Endodermal cell (in vitro differentiated cells): ENCODE measurements at regions not wholly inside any gene's neighbourhood (a gene's known extent, or its start where the extent isn't known, plus 50 kb on each side); places are given as distances from the start of the nearest gene placed in this dataset.

Experiments used
- DNase-seq: peaks from one replicate; pipeline ENCODE4 v3.0.0-alpha.2; 2017
- H3K27ac ChIP-seq: 2 replicates; pipeline ENCODE4 v1.5.1; 2013; ENCODE audit warnings: mild to moderate bottlenecking, low read depth, low read length, moderate library complexity
- H3K27me3 ChIP-seq: 2 replicates; pipeline ENCODE4 v1.6.1; 2013; ENCODE audit warnings: mild to moderate bottlenecking, low read length, moderate library complexity; ENCODE audit not compliant: insufficient read depth, control insufficient read depth, poor library complexity, severe bottlenecking
- H3K36me3 ChIP-seq: 2 replicates; pipeline ENCODE4 v1.7.0; 2013; ENCODE audit warnings: mild to moderate bottlenecking, low read length, moderate library complexity; ENCODE audit not compliant: control insufficient read depth, insufficient read depth
- H3K4me1 ChIP-seq: one replicate; pipeline ENCODE4 v1.7.0; 2013; ENCODE audit warnings: low read length; ENCODE audit not compliant: control insufficient read depth, insufficient read depth
- H3K4me3 ChIP-seq: 2 replicates; pipeline ENCODE4 v1.5.1; 2013; ENCODE audit warnings: mild to moderate bottlenecking, low read length, moderate library complexity
- H3K9ac ChIP-seq: 2 replicates; pipeline ENCODE4 v1.6.1; 2013; ENCODE audit warnings: mild to moderate bottlenecking, low read length, moderate library complexity; ENCODE audit not compliant: poor library complexity, severe bottlenecking; ENCODE audit errors: extremely low read depth
- H3K9me3 ChIP-seq: 2 replicates; pipeline ENCODE4 v1.6.1; 2013; ENCODE audit warnings: mild to moderate bottlenecking, low read length, moderate library complexity; ENCODE audit not compliant: control insufficient read depth
- H3K27ac Mint-ChIP-seq: 2 replicates; pipeline ENCODE4 v1.8.0; 2020; ENCODE audit warnings: mixed read lengths
- H3K27me3 Mint-ChIP-seq: 2 replicates; pipeline ENCODE4 v1.8.0; 2021; ENCODE audit warnings: mild to moderate bottlenecking, mixed read lengths; ENCODE audit not compliant: insufficient read depth
- H3K36me3 Mint-ChIP-seq: 2 replicates; pipeline ENCODE4 v1.8.0; 2020; ENCODE audit warnings: low read depth, mixed read lengths
- H3K4me1 Mint-ChIP-seq: 2 replicates; pipeline ENCODE4 v1.8.0; 2020; ENCODE audit warnings: mixed read lengths
- H3K4me3 Mint-ChIP-seq: 2 replicates; pipeline ENCODE4 v1.8.0; 2020; ENCODE audit warnings: mild to moderate bottlenecking, moderate library complexity, mixed read lengths
- H3K9me3 Mint-ChIP-seq: 2 replicates; pipeline ENCODE4 v1.8.0; 2020; ENCODE audit warnings: mild to moderate bottlenecking, mixed read lengths
- WGBS, 2 experiments: methylation state at CpG; one replicate each; pipeline versions ENCODE4 v1.1.5 to v1.1.7; 2013; ENCODE audit warnings: missing lambda C conversion rate in 2 of 2, mixed read lengths in 1 of 2; ENCODE audit not compliant: insufficient coverage in 1 of 2, insufficient read length in 1 of 2; 5-methylcytosine and 5-hydroxymethylcytosine counted together
- TF ChIP-seq, protein P1 (sequence below): fragments of 200-600 bp; sonication (generic); conservative IDR thresholded peaks from 2 replicates; pipeline ENCODE4 v1.5.0; 2021; ENCODE audit warnings: antibody characterized with exemption, mild to moderate bottlenecking

DNA sequence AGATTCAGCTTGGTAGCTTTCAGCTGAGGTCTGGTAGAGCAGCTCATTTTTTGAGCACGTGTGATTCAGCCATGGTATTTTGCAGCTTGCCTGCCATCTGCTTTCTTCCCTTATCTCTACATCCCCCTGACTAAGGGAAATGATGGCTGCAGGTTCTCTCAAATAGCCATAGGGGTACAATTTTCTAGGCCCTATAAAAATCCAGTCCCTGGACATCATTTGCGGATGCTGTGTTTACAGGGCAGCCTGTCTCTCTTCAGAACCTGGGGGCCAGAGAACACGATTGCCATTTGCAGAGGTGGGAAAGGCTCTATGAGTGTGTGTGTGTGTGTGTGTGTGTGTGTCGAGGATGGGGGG lies 442.7 kb upstream of the MEIS1 start:
- TF ChIP-seq, protein P1, sequence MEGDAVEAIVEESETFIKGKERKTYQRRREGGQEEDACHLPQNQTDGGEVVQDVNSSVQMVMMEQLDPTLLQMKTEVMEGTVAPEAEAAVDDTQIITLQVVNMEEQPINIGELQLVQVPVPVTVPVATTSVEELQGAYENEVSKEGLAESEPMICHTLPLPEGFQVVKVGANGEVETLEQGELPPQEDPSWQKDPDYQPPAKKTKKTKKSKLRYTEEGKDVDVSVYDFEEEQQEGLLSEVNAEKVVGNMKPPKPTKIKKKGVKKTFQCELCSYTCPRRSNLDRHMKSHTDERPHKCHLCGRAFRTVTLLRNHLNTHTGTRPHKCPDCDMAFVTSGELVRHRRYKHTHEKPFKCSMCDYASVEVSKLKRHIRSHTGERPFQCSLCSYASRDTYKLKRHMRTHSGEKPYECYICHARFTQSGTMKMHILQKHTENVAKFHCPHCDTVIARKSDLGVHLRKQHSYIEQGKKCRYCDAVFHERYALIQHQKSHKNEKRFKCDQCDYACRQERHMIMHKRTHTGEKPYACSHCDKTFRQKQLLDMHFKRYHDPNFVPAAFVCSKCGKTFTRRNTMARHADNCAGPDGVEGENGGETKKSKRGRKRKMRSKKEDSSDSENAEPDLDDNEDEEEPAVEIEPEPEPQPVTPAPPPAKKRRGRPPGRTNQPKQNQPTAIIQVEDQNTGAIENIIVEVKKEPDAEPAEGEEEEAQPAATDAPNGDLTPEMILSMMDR = no peak
- WGBS, 2 experiments = 86 to 94% methylated on average over 2 to 4 of the region's 4 CpGs

DNA sequence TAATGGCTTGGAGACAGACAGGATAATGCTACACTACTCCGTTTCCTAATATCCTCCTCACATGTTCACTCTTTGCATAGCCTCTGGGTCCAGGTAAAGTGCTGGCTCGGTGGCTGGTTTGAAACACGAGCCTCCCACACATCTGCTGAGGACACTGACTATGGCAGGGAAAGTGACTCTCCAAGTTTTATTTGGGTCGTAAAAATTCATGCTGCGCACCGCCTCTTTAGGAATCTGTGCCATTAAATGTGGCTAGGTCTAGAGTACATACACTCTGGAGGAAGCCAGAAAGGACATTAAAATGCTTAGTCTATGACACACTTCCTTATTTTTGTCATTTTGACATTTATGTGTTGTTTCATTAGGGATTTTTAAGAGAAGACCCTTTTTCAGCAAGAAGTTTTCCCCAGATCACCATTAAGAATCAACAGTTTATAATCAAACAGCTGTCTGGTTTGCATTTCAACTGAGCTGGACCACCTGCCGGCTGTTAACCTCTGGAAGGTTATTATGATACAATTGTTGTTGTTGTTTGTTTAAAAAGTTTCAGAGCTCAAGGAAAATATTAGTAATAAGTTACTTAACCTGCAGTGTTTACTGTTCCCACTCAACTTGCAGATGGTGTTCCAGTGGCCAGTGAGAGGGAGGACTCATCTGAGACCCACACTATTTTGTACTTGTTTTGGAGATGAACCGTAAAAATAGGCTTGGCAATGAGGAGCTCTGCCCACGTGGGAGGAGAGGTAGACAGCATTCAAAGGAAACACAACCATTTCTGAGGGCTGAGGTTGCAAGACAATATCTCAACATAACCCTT lies 443.3 kb upstream of the MEIS1 start:
- TF ChIP-seq, protein P1 = no peak
- Histone ChIP-seq H3K4me3 (no peak overlapping the region), H3K27ac (no peak overlapping the region), H3K36me3 (no peaks in the 10 kb centered on the region), H3K9ac (no peak overlapping the region), H3K4me1 (peaks cover 4% of the 10 kb centered on the region), H3K9me3 (no peaks in the 10 kb centered on the region), H3K27me3 (no peaks in the 10 kb centered on the region)
- H3K9me3 Mint-ChIP-seq = peaks cover 19% of the 10 kb centered on the region
- no peak for DNase-seq
- WGBS, 2 experiments = 74 to 84% methylated on average over 9 of the region's 9 CpGs
- no peak overlapping the region for H3K4me3 Mint-ChIP-seq
- H3K36me3 Mint-ChIP-seq = peaks cover 2% of the 10 kb centered on the region
- no peak overlapping the region for H3K27ac Mint-ChIP-seq
- H3K4me1 Mint-ChIP-seq = peaks cover 9% of the 10 kb centered on the region
- peaks cover 1% of the 10 kb centered on the region for H3K27me3 Mint-ChIP-seq

More for the DNA sequence above, 442.7 kb upstream of the MEIS1 start:
- Mint-ChIP-seq H3K4me1 (peaks cover 9% of the 10 kb centered on the region), H3K4me3 (no peak overlapping the region), H3K9me3 (peaks cover 19% of the 10 kb centered on the region), H3K27ac (no peak overlapping the region), H3K36me3 (peaks cover 2% of the 10 kb centered on the region), H3K27me3 (peaks cover 1% of the 10 kb centered on the region)
- H3K4me3 ChIP-seq = no peak overlapping the region
- no peak overlapping the region for H3K9ac ChIP-seq
- H3K27ac ChIP-seq = no peak overlapping the region
- H3K36me3 ChIP-seq = no peaks in the 10 kb centered on the region
- H3K27me3 ChIP-seq = no peaks in the 10 kb centered on the region
- DNase-seq = no peak
- peaks cover 4% of the 10 kb centered on the region for H3K4me1 ChIP-seq
- no peaks in the 10 kb centered on the region for H3K9me3 ChIP-seq

DNA sequence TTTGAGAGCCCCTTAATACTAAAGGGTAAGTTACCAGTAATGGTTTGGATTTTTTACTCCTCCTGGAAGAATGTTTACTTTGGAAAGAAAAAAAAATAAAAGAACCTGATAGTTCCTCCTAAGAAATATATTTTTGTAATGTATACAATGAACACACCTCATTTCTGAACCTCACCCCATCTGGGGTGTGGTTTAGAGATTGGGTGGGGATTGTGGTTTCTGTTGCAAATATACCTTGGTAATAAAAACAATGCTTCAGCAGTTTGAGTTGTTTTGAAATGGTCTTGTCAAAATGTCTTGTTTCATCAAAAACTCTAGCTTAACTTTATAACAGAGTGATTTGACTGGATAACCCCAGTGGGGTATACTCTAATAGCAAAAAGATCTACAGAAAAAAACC lies 448.9 kb upstream of the MEIS1 start:
- Mint-ChIP-seq H3K36me3 (peaks cover 2% of the 10 kb centered on the region), H3K27ac (no peak overlapping the region)

More for the DNA sequence above, 448.9 kb upstream of the MEIS1 start:
- H3K4me3 Mint-ChIP-seq = no peak overlapping the region
- TF ChIP-seq, protein P1 = no peak
- H3K4me1 Mint-ChIP-seq = no peaks in the 10 kb centered on the region
- no peaks in the 10 kb centered on the region for H3K9me3 ChIP-seq
- no peaks in the 10 kb centered on the region for H3K36me3 ChIP-seq
- H3K4me3 ChIP-seq = no peak overlapping the region
- no peaks in the 10 kb centered on the region for H3K4me1 ChIP-seq
- H3K9ac ChIP-seq = no peak overlapping the region
- no peak overlapping the region for H3K27ac ChIP-seq
- H3K27me3 Mint-ChIP-seq = peaks cover 5% of the 10 kb centered on the region
- peaks cover 19% of the 10 kb centered on the region for H3K9me3 Mint-ChIP-seq
- no peaks in the 10 kb centered on the region for H3K27me3 ChIP-seq
- DNase-seq = no peak
